Cardiac muscle cell (in vitro differentiated cells and primary cell): ENCODE measurements at regions not wholly inside any gene's neighbourhood (a gene's known extent, or its start where the extent isn't known, plus 50 kb on each side); places are given as distances from the start of the nearest gene placed in this dataset.

ENCODE experiments used
- DNase-seq, 2 donors: peaks; one replicate each; pipeline versions ENCODE4 v3.0.0 to v3.0.0-alpha.2; 2010 to 2017; ENCODE audit warnings: low read depth in 1 of 2, low spot score in 1 of 2
- H3K27ac ChIP-seq: fragments of 200-600 bp; sonication (generic); 2 replicates; pipeline ENCODE4 v1.5.1; 2016
- H3K27me3 ChIP-seq: fragments of 200-600 bp; sonication (generic); 2 replicates; pipeline ENCODE4 v1.6.0; 2016; ENCODE audit warnings: control low read depth
- H3K36me3 ChIP-seq: fragments of 200-600 bp; sonication (generic); 2 replicates; pipeline ENCODE4 v1.5.1; 2016; ENCODE audit warnings: control low read depth
- H3K4me1 ChIP-seq: fragments of 200-600 bp; sonication (generic); 2 replicates; pipeline ENCODE4 v1.8.1; 2017; ENCODE audit warnings: low read depth, mild to moderate bottlenecking, mixed run types
- H3K4me3 ChIP-seq: fragments of 200-600 bp; sonication (generic); 2 replicates; pipeline ENCODE4 v1.5.1; 2016; ENCODE audit warnings: mild to moderate bottlenecking
- H3K9me3 ChIP-seq: fragments of 200-600 bp; sonication (generic); 2 replicates; pipeline ENCODE4 v1.5.1; 2017; ENCODE audit warnings: low read depth, mild to moderate bottlenecking, control low read depth
- CTCF ChIP-seq: IDR thresholded peaks from 2 replicates; pipeline ENCODE4 v1.5.1; 2012; ENCODE audit warnings: low read depth, mild to moderate bottlenecking, low read length

GRCh38 chr11:114918286-114918685 lies 240.0 kb downstream of the NXPE2 start:
- H3K27ac ChIP-seq, result no peak overlapping the region
- peaks cover 24% of the 10 kb centered on the region for H3K4me1 ChIP-seq
- no peak for TF ChIP-seq CTCF
- no peaks in the 10 kb centered on the region for H3K36me3 ChIP-seq
- no peaks in the 10 kb centered on the region for H3K9me3 ChIP-seq
- no peak overlapping the region for H3K4me3 ChIP-seq
- no peak for DNase-seq
- no peaks in the 10 kb centered on the region for H3K27me3 ChIP-seq

GRCh38 chr11:114921697-114922096 lies 243.4 kb downstream of the NXPE2 start:
- peaks cover 9% of the 10 kb centered on the region for H3K4me1 ChIP-seq
- H3K9me3 ChIP-seq, result no peaks in the 10 kb centered on the region
- H3K27ac ChIP-seq, result no peak overlapping the region
- H3K4me3 ChIP-seq, result no peak overlapping the region
- no peaks in the 10 kb centered on the region for H3K27me3 ChIP-seq
- DNase-seq, result no peak
- H3K36me3 ChIP-seq, result no peaks in the 10 kb centered on the region
- no peak for TF ChIP-seq CTCF

- no peak for TF ChIP-seq CTCF
- no peak for DNase-seq
- H3K9me3 ChIP-seq, result no peaks in the 10 kb centered on the region
- H3K4me1 ChIP-seq, result peaks cover 1% of the 10 kb centered on the region
- H3K4me3 ChIP-seq, result no peak overlapping the region
- no peaks in the 10 kb centered on the region for H3K27me3 ChIP-seq
- no peaks in the 10 kb centered on the region for H3K36me3 ChIP-seq
- no peak overlapping the region for H3K27ac ChIP-seq
Measured at GRCh38 chr11:114924042-114924441, 245.7 kb downstream of the NXPE2 start.

- Histone ChIP-seq H3K4me3 (no peak overlapping the region), H3K9me3 (no peaks in the 10 kb centered on the region), H3K27me3 (no peaks in the 10 kb centered on the region), H3K36me3 (no peaks in the 10 kb centered on the region), H3K4me1 (no peaks in the 10 kb centered on the region), H3K27ac (no peak overlapping the region)
- DNase-seq, result no peak
- no peak for TF ChIP-seq CTCF
Measured at GRCh38 chr11:114925591-114925990, 247.3 kb downstream of the NXPE2 start.

GRCh38 chr11:114928260-114928870 lies 250.0 kb downstream of the NXPE2 start:
- no peak for TF ChIP-seq CTCF
- Histone ChIP-seq H3K27me3 (no peaks in the 10 kb centered on the region), H3K4me3 (no peak overlapping the region), H3K27ac (no peak overlapping the region), H3K9me3 (no peaks in the 10 kb centered on the region), H3K4me1 (no peaks in the 10 kb centered on the region), H3K36me3 (no peaks in the 10 kb centered on the region)
- DNase-seq, result no peak
